ENCODE measurements at regions not wholly inside any gene's neighbourhood (a gene's known extent, or its start where the extent isn't known, plus 50 kb on each side); places are given as distances from the start of the nearest gene placed in this dataset.

- DNase-seq, result no peak
Measured at GRCh38 chr11:32531528-32531927, 52.1 kb upstream of the EIF3M start.

GRCh38 chr11:32529994-32530588 is 53.5 kb upstream of the EIF3M start:
- DNase-seq, result no peak

- DNase-seq, result peak in 6 of 14 donors; percentile 2 to 16 (median 4)
Measured at GRCh38 chr11:32527261-32528175, 56.1 kb upstream of the EIF3M start.

GRCh38 chr11:32526760-32527159 is 56.9 kb upstream of the EIF3M start:
- DNase-seq, result peak in 1 of 14 donors; percentile 1

- DNase-seq, result no peak
Measured at GRCh38 chr11:32511926-32512325, 71.7 kb upstream of the EIF3M start.

- DNase-seq, result no peak
Measured at GRCh38 chr11:32510039-32510438, 73.6 kb upstream of the EIF3M start.

GRCh38 chr11:32508780-32509179 is 73.4 kb upstream of the WT1 start:
- no peak for DNase-seq

GRCh38 chr11:32500001-32500400 is 64.7 kb upstream of the WT1 start:
- DNase-seq, result no peak

GRCh38 chr11:32497951-32498350 is 62.6 kb upstream of the WT1 start:
- no peak for DNase-seq

- no peak for DNase-seq
Measured at GRCh38 chr11:32494629-32495028, 59.3 kb upstream of the WT1 start.

- DNase-seq, result no peak
Measured at GRCh38 chr11:32489464-32489863, 54.1 kb upstream of the WT1 start.

- DNase-seq, result no peak
Measured at GRCh38 chr11:32487270-32487669, 51.9 kb upstream of the WT1 start.

- no peak for DNase-seq
Measured at GRCh38 chr11:32485733-32486132, 50.4 kb upstream of the WT1 start.

Data from C1 segment of cervical spinal cord (tissue), 14 donors.